ENCODE measurements at regions not wholly inside any gene's neighbourhood (a gene's known extent, or its start where the extent isn't known, plus 50 kb on each side); places are given as distances from the start of the nearest gene placed in this dataset.
"Not testable (repeated sequence)": the region's sequence is repeated elsewhere in the genome, so short reads cannot be mapped to it uniquely, and the experiment has no call there.

GRCh38 chr18:68164909-68165308 is 550.0 kb downstream of the TMX3 start:
- Histone ChIP-seq H3K9me3 (ENCODE audit: control insufficient read depth, insufficient read depth, low read depth, low read length) (no peaks in the 10 kb centered on the region), H3K4me3 (replicated peaks in 1 of 4; ENCODE audit: control extremely low read depth in 1 of 4, insufficient read depth in 1 of 4, low read depth in 3 of 4, low read length in 4 of 4) (no peak overlapping the region), H3K27ac (ENCODE audit: insufficient read depth, low read length) (no peak overlapping the region), H3K4me1 (ENCODE audit: control insufficient read depth, extremely low read depth, insufficient read depth, low read length) (no peaks in the 10 kb centered on the region), H2AFZ (ENCODE audit: low read length) (no peak overlapping the region), H3K9ac (ENCODE audit: insufficient read depth, low read length) (no peak overlapping the region), H3K79me2 (ENCODE audit: control insufficient read depth, insufficient read depth, low read length) (no peaks in the 10 kb centered on the region), H4K20me1 (ENCODE audit: control insufficient read depth, extremely low read depth, insufficient read depth, low read length) (no peaks in the 10 kb centered on the region), H3K4me2 (ENCODE audit: extremely low read depth, insufficient read depth, low read length) (no peak overlapping the region), H3K27me3 (ENCODE audit: control insufficient read depth, insufficient read depth, low read length) (no peaks in the 10 kb centered on the region), H3K36me3 (ENCODE audit: control insufficient read depth, insufficient read depth, low read length) (no peaks in the 10 kb centered on the region)
- DNase-seq (ENCODE audit: low read depth in 2 of 2), result no peak
- TF ChIP-seq CTCF (conservative IDR thresholded peaks at IDR 0.05 in 1 of 2, IDR thresholded peaks at IDR 0.05 in 1 of 2; ENCODE audit: low read depth in 1 of 2, low read length in 2 of 2) (no peak), EZH2 (IDR thresholded peaks at IDR 0.05; ENCODE audit: low read length, missing control alignments) (no peak)

- H4K20me1 ChIP-seq (ENCODE audit: control insufficient read depth, extremely low read depth, insufficient read depth, low read length); H3K4me1 ChIP-seq (ENCODE audit: control insufficient read depth, extremely low read depth, insufficient read depth, low read length); H3K27me3 ChIP-seq (ENCODE audit: control insufficient read depth, insufficient read depth, low read length); H3K27ac ChIP-seq (ENCODE audit: insufficient read depth, low read length); H3K4me3 ChIP-seq (replicated peaks in 1 of 4; ENCODE audit: control extremely low read depth in 1 of 4, insufficient read depth in 1 of 4, low read depth in 3 of 4, low read length in 4 of 4); H3K79me2 ChIP-seq (ENCODE audit: control insufficient read depth, insufficient read depth, low read length); H3K36me3 ChIP-seq (ENCODE audit: control insufficient read depth, insufficient read depth, low read length); H2AFZ ChIP-seq (ENCODE audit: low read length); H3K9ac ChIP-seq (ENCODE audit: insufficient read depth, low read length); H3K9me3 ChIP-seq (ENCODE audit: control insufficient read depth, insufficient read depth, low read depth, low read length); H3K4me2 ChIP-seq (ENCODE audit: extremely low read depth, insufficient read depth, low read length): not testable (repeated sequence)
- peak in 1 of 2 donors; percentile 43 for DNase-seq (ENCODE audit: low read depth in 2 of 2)
These were observed 561.1 kb downstream of the TMX3 start for GRCh38 chr18:68153821-68154220.

DNA sequence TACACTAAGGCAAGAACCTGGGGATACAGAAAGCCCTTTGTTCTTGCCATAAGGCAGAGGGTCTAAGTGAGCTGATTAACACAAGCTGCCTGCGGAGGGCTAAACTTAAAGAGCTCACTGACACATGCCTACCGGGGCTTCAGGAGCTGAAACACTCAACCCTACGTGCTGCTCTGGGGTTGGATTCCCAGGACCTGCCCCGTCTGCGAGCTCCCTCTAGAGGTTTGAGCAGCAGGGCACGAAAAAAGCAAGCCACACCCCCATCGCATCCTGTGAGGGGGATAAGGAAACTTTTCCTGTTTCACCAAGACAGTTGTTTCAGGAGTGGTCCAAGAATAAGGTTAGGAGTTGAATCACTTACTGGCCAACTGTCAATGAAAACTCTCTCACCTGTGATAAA is 562.1 kb downstream of the TMX3 start:
- no peaks in the 10 kb centered on the region for H3K4me1 ChIP-seq (ENCODE audit: control insufficient read depth, extremely low read depth, insufficient read depth, low read length)
- H2AFZ ChIP-seq (ENCODE audit: low read length), result no peak overlapping the region
- no peak overlapping the region for H3K4me3 ChIP-seq (replicated peaks in 1 of 4; ENCODE audit: control extremely low read depth in 1 of 4, insufficient read depth in 1 of 4, low read depth in 3 of 4, low read length in 4 of 4)
- no peak for DNase-seq (ENCODE audit: low read depth in 2 of 2)
- no peak overlapping the region for H3K9ac ChIP-seq (ENCODE audit: insufficient read depth, low read length)
- no peak for TF ChIP-seq CTCF (conservative IDR thresholded peaks at IDR 0.05 in 1 of 2, IDR thresholded peaks at IDR 0.05 in 1 of 2; ENCODE audit: low read depth in 1 of 2, low read length in 2 of 2)
- TF ChIP-seq EZH2 (IDR thresholded peaks at IDR 0.05; ENCODE audit: low read length, missing control alignments), result no peak
- H3K9me3 ChIP-seq (ENCODE audit: control insufficient read depth, insufficient read depth, low read depth, low read length), result no peaks in the 10 kb centered on the region
- no peaks in the 10 kb centered on the region for H3K79me2 ChIP-seq (ENCODE audit: control insufficient read depth, insufficient read depth, low read length)
- no peaks in the 10 kb centered on the region for H3K27me3 ChIP-seq (ENCODE audit: control insufficient read depth, insufficient read depth, low read length)
- no peak overlapping the region for H3K27ac ChIP-seq (ENCODE audit: insufficient read depth, low read length)
- H4K20me1 ChIP-seq (ENCODE audit: control insufficient read depth, extremely low read depth, insufficient read depth, low read length), result no peaks in the 10 kb centered on the region
- no peaks in the 10 kb centered on the region for H3K36me3 ChIP-seq (ENCODE audit: control insufficient read depth, insufficient read depth, low read length)
- no peak overlapping the region for H3K4me2 ChIP-seq (ENCODE audit: extremely low read depth, insufficient read depth, low read length)

DNA sequence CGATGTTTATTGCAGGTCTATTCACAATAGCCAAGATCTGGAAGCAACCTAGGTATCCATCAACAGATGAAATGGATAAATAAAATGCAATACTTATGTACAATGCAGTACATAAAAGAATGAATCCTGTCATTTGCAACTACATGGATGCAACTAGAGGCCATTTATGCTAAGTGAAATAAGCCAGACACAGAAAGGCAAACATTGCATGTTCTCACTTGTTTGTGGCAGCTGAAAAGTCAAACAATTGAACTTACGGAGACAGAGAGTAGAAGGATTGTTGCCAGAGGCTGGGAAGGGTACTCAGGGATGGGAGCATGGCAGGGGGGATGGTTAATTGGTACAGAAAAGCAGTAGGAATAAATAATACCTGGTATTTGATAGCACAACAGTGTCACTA is 563.9 kb downstream of the TMX3 start:
- no peak for DNase-seq (ENCODE audit: low read depth in 2 of 2)
- peak overlapping the region; percentile 30 for H2AFZ ChIP-seq (ENCODE audit: low read length)
- H3K4me1 ChIP-seq (ENCODE audit: control insufficient read depth, extremely low read depth, insufficient read depth, low read length), result no peaks in the 10 kb centered on the region
- no peak overlapping the region for H3K4me3 ChIP-seq (replicated peaks in 1 of 4; ENCODE audit: control extremely low read depth in 1 of 4, insufficient read depth in 1 of 4, low read depth in 3 of 4, low read length in 4 of 4)
- H3K27ac ChIP-seq (ENCODE audit: insufficient read depth, low read length), result no peak overlapping the region
- no peak for TF ChIP-seq EZH2 (IDR thresholded peaks at IDR 0.05; ENCODE audit: low read length, missing control alignments)
- no peak for TF ChIP-seq CTCF (conservative IDR thresholded peaks at IDR 0.05 in 1 of 2, IDR thresholded peaks at IDR 0.05 in 1 of 2; ENCODE audit: low read depth in 1 of 2, low read length in 2 of 2)
- no peaks in the 10 kb centered on the region for H3K79me2 ChIP-seq (ENCODE audit: control insufficient read depth, insufficient read depth, low read length)
- H3K27me3 ChIP-seq (ENCODE audit: control insufficient read depth, insufficient read depth, low read length), result no peaks in the 10 kb centered on the region
- no peak overlapping the region for H3K9ac ChIP-seq (ENCODE audit: insufficient read depth, low read length)
- no peaks in the 10 kb centered on the region for H3K36me3 ChIP-seq (ENCODE audit: control insufficient read depth, insufficient read depth, low read length)
- H3K9me3 ChIP-seq (ENCODE audit: control insufficient read depth, insufficient read depth, low read depth, low read length), result no peaks in the 10 kb centered on the region
- H3K4me2 ChIP-seq (ENCODE audit: extremely low read depth, insufficient read depth, low read length), result no peak overlapping the region
- no peaks in the 10 kb centered on the region for H4K20me1 ChIP-seq (ENCODE audit: control insufficient read depth, extremely low read depth, insufficient read depth, low read length)
